ENCODE measurements at regions not wholly inside any gene's neighbourhood (a gene's known extent, or its start where the extent isn't known, plus 50 kb on each side); places are given as distances from the start of the nearest gene placed in this dataset.
"Not testable (repeated sequence)": the region's sequence is repeated elsewhere in the genome, so short reads cannot be mapped to it uniquely, and the experiment has no call there.

GRCh38 chrX:41982953-41983352, 59.6 kb upstream of the CASK start:
- no peak for DNase-seq (ENCODE audit: low spot score in 2 of 2)
- intact Hi-C loops (cut with DNase I; ENCODE audit: low total_unique reads) = no loop called here
- TF ChIP-seq CTCF (IDR thresholded peaks at IDR 0.05) (no peak), POLR2A (IDR thresholded peaks at IDR 0.05) (no peak)
- no peak overlapping the region for H3K4me3 ChIP-seq (ENCODE audit: low read depth, poor library complexity, severe bottlenecking)

- no peak for DNase-seq (ENCODE audit: low spot score in 2 of 2)
- TF ChIP-seq POLR2A (IDR thresholded peaks at IDR 0.05) (no peak), CTCF (IDR thresholded peaks at IDR 0.05) (no peak)
- no peak overlapping the region for H3K4me3 ChIP-seq (ENCODE audit: low read depth, poor library complexity, severe bottlenecking)
- WGBS, 2 donors = 59 to 60% methylated on average over 4 of the region's 4 CpGs
- intact Hi-C loops (cut with DNase I; ENCODE audit: low total_unique reads) = no loop called here
Measured at GRCh38 chrX:41981481-41982013, 58.2 kb upstream of the CASK start.

GRCh38 chrX:41974677-41975076, 51.3 kb upstream of the CASK start:
- DNase-seq (ENCODE audit: low spot score in 2 of 2); intact Hi-C loops (cut with DNase I; ENCODE audit: low total_unique reads): not testable (repeated sequence)
- 100% methylated on average over 1 of the region's 1 CpG for WGBS, 2 donors

GRCh38 chrX:41973208-41973607, 49.9 kb upstream of the CASK start:
- no peak for DNase-seq (ENCODE audit: low spot score in 2 of 2)
- H3K4me3 ChIP-seq (ENCODE audit: low read depth, poor library complexity, severe bottlenecking) = no peak overlapping the region
- intact Hi-C loops (cut with DNase I; ENCODE audit: low total_unique reads) = no loop called here
- no peak for TF ChIP-seq POLR2A (IDR thresholded peaks at IDR 0.05)
- TF ChIP-seq CTCF (IDR thresholded peaks at IDR 0.05) = no peak
- 48 to 60% methylated on average over 2 of the region's 2 CpGs for WGBS, 2 donors

More at GRCh38 chrX:41974677-41975076, 51.3 kb upstream of the CASK start:
- not testable (repeated sequence) for H3K4me3 ChIP-seq (ENCODE audit: low read depth, poor library complexity, severe bottlenecking)

Data from lower leg skin (tissue), 4 donors.